Right kidney (tissue), 1 donor: ENCODE measurements at regions not wholly inside any gene's neighbourhood (a gene's known extent, or its start where the extent isn't known, plus 50 kb on each side); places are given as distances from the start of the nearest gene placed in this dataset.
A peak's percentile ranks its signal among the peaks of the same experiment; 100 is the strongest.

ENCODE experiments used
- DNase-seq: peaks from one replicate; pipeline ENCODE4 v3.0.0-alpha.2; 2016

DNA sequence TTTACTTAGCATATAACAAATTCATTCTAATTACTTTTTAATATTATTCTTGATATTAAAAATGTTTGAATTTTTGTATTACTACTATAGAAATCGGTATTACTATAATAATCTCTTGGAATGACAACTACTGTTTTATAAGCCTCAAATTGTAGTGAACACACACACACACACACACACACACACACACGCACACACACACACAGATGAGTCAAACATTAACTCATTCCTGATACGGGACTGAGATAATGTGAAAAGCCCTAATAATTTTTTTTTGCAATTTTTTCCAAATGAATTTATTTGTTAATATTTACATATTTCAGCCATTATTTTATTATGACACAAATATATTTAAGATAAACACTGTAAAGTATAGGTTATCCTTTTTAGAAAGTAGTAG lies 951.2 kb upstream of the PHF14 start:
- no peak for DNase-seq

DNA sequence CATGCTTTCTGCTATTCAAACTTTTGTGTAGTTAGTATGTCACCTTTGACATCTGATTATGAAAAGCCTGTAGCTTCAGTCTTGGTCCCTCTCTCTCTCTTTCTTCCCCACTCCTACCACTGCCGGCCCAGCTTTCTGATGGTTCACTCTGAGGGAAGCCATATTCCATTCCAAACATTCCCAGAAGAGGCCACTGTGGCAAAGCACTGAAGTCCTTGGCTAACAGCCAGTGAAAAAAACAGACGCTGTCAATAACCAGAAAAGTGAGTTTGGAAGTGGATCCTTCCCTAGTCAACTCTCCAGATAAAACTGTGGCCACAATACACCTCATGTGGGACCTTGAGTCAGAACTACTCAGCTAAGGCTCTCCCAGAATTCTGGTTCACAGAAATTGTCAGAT lies 950.7 kb upstream of the PHF14 start:
- no peak for DNase-seq

DNA sequence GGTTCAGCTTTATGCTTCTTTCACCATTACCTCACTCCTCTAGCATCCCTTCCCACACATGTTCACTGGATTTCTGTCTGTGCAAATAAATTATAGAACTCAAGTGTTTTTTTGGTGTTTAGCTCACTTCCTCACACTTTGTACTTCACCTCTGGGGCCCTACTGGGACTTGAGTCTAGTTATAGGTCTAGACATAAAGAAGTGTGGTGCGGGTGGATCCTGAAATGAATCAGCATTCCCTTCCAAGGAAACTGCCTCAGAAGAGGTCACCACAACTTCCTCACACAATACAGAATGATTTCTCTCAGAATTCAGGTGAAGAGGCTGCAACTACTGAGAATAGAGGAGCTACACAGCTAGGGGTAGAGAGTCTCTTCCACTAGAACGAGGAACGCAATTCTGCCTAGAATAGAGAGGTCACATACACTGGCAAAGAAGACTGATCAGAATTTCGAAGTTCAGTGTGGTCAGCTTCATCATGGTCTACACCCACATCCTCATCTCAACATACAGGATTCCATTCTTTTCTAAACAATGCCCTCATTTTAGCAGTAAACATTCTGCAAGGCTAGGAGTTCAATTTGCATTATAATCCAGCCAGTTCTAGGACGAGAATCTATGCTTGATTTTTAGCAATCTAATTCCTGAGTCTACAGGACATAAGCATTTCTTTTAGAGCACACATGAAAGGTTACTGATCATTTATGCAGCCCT lies 938.7 kb upstream of the PHF14 start:
- DNase-seq = no peak

DNA sequence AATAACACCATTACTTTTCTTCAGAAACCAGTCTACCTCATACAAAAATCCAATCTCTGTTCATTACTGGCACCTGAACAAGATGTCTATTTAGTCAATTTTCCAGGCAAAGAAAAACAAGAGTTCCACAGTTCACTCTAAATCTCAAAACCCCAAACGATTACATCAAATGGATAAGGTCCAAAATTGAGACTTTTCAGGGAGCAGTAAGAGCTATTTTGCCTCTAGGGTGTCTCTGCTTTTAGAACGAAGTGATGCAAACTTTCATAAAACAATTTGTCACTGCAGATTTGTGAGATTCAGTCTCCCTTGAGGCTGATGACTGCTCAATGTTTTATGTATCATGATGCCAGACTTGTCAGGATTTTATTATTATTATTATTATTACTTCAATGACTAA lies 937.0 kb upstream of the PHF14 start:
- DNase-seq = no peak

DNA sequence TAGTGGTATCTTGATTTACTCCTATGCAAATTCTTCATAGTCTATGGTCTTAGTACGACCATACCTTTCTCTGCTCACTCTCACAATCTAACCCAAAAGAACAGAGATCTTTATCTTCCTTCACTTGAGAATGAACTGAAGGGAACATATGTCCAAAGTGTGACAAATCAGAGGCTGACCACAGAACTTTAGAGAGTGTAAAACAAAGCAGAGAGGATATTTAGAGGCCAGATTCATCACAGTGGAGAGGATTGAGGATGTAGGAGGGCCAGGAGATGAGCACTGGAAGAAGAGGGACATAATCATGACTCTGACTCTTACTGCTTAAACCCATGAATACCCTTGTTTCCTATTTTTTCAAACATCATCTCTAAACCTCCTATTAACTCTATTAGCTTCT lies 935.3 kb upstream of the PHF14 start:
- DNase-seq = no peak

DNA sequence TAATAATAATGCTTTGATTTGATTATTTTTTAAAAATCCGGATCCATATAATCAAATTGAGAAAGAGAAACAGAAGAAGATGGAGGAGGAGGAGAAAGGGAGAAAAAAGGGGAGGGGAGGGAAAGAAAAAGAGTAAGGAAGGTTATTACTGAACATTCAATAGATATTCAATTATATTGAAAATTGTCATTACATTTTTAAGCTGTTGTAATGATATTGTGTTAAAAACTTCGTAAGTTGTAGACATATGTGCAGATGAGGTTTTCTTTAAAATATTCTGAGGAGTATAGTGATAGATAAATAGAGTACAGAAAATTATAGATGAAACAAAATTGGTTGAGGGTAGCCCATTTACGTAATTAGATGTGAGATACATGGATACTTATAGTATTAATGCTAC lies 933.0 kb upstream of the PHF14 start:
- no peak for DNase-seq

DNA sequence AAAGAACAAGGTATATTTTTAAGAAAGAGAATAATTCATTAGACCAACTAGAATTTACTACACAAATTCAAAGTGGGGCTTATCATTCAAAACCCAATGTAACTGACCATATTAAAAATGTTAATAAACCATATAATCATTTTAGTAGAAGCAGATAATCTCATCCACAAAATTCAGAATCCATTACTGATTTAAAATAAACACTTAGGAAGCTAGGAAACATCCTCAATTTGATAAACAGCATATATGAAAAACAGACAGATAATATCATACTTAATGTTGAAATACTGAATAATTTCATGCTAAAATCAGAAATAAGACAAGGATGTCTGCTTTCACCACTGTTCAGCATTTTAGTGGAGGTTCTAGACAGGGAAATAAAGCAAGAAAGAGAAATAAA lies 902.8 kb upstream of the PHF14 start:
- no peak for DNase-seq

DNA sequence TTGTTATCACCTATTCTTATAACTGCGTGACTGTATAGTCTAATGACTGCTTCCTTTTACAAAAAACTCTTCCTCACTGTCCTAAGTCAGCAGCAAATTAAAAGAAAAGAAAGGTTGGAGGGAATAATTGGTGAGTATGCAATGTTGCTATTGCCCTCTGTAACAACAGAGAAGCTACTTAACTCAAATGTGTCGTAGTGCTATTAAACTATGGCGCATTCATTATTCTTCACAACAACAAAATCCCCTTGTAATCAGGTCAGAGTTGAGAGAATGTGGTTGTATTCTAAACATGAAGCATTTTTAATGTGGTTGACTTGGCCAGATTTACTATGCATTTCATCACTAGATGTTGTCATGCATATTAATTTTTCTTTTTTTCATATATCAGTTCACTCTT lies 897.8 kb upstream of the PHF14 start:
- DNase-seq = no peak

DNA sequence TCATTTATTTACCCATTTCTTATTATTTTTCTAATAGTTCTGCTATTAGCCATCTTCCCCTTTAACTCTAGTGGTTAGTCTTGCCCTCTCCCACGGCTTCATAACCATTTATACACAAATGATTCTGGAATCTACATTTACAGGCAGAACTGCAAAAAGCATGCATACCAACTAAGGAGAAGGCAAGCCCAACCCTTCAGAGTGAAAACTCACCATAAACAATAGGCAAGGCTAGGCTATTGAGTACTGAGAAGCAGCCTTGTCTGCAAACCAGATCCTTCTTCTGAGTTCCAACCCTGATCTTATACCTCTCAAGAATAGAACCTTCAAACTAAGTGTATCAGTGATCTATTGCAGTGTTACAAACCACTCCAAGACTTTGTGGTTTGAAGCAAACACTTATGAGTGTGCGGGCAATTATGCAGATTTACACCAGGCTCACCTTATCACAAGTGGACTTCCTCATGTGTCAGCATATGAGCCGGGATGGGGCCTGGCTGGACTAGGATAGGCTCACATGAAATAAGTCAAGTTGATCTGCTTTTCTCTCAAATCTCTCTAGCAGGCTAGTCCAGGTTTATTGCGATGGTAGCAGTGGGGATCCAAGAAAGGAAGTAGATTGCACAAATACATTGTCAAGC lies 896.9 kb upstream of the PHF14 start:
- no peak for DNase-seq

DNA sequence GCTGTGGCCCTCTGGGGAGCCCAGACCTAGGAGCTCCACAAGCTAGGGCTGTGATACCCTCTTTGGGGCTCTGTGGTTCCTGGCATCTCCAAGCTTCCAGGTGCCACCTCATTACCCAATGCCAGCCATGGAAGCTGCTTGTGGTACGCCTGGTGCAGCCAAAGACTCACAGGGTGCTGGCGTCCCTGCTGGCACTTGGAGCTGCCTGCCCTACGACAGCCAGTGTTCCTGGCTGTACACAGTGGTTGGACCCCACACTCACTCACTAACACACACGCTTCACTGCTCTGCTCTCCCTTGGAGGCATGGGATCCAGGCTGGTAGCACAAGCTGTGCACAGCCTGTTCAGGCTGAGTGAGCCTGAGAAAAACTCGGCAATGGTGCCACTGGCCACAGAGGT lies 894.1 kb upstream of the PHF14 start:
- no peak for DNase-seq

DNA sequence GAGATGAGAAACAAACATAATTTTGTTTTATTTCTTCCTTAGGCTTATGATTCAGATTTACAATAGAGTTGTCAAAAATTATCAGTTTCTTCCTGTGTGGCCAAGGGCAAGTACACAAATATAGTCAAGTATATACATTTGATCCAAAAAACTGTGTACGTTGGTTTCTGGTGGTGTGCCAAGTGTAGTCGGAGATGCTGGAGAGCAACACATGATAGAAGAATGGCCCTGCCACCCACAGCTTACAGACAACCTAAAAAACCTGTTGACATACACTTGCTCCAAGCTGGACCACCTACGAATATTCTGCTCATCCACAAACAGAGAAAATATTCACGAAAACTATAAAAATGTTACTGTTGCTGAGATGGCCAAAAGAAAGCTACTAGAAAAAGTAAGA lies 890.8 kb upstream of the PHF14 start:
- no peak for DNase-seq

DNA sequence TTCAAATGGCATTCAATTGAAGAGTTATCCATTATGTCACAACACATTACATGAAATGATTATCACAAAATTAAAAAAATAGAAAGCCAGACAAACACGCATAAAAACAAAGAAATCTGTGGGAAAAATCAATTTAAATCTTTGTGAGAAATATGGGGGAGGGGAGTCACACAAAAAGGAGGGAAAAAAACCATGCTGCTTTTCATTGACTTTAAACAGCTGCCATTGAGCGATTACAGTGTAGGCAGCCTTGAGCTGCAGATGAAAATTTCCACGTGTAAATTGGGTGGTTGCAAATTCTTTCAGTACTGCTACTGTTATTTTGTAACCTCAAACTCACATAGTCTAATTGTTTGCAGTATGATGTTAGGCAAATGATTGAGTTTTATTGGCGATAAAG lies 889.9 kb upstream of the PHF14 start:
- no peak for DNase-seq

DNA sequence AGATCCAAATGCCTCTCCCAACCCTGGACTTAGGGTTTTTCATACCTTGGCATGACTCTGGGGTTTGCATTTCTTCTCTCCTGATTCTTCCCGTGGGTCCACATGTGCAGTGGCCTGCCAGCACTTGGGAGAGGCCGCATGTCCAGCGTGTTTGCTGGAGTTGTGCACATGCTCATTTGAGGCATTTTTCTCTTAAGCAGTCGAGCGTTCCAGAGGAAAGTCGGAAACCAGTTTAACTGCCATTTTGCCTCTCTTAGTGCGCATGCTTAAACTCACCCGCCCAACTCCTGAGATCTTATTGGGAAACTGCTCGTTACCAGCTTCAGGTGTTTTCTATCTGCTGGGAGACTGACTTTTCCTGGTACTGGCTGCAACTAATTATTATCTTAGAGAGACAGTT lies 888.4 kb upstream of the PHF14 start:
- DNase-seq = no peak

DNA sequence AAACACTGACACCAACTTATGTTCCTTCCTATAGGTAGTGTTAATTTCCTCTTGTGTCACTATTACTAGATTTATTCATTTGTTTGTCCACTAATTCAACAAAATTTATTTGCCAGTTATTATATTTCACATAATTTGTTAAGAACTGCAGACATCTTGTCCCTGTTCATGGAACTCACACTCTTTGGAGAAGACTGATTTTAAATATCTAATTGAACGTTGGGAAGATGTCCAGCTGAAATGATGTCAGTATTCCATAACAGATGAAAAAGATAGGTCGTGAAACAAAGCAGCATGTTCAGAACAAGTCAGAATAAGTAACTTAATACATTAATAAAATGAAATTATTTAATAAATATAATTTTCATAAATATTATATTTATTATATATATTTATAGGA lies 873.1 kb upstream of the PHF14 start:
- no peak for DNase-seq

DNA sequence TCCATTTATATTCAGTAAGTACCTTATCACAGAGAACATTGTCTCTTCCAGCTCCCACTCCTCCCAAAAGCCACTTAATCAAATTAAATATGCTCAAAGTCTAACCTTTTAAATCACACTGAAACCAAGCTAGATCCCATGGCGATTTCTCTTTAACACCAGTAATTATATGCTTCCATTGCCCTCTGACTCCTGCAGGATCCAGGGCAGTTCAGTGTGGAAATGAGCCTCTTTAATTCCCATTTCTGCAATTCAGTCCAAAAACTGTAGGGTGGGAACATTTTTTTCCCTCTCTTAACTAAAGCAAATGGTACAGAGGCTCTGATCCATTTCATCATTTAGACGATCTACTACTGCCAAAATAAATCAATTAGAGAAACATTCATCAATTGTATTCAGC lies 872.3 kb upstream of the PHF14 start:
- no peak for DNase-seq

DNA sequence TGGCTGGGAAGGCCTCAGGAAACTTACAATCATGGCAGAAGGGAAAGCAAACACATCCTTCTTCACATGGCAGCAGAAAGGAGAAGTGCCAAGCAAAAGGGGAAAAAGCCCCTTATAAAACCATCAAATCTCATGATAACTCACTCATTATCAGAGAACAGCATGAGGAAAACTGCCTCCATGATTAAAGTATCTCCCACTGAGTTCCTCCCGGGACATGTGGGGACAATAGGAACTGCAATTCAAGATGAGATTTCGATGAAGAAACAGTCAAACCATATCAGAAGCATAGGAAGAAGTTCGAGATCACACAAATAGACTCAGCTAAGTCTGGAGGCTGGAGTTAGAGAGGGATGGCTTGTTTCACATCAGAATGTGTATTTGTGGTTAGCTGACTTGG lies 869.4 kb upstream of the PHF14 start:
- DNase-seq = no peak

DNA sequence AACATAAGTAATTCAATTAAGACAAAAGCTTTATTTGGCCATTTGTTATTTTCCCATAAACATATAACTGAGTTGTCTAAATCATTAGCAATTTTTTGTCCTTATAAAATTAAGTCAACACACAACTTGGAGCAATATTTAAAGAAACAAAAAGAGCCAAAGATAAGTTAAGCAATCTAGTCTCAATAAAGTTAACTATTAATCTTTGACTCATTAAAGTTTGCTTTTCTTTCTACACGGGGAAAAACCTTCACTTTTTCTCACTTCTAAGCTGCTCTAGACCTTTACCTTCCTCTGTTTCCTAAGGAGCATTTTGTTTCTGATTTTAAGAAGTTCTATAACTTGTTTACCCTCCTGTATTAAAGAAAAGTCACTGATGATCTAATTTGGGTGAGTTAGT lies 867.1 kb upstream of the PHF14 start:
- DNase-seq = no peak

DNA sequence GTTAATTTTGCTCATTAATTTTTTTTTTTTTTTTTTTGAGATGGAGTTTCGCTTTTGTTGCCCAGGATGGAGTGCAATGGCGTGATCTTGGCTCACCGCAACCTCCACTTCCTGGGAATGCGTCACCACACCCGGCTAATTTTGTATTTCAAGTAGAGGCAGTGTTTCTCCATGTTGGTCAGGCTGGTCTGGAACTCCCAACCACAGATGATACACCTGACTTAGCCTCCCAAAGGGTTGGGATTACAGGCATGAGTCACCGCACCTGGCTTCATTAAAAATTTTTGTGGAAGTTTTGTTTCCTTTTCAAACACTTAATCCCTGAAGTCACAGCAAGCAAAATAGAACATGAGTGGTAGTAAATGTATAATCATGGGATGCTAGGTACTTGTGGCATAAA lies 857.2 kb upstream of the PHF14 start:
- DNase-seq = no peak

DNA sequence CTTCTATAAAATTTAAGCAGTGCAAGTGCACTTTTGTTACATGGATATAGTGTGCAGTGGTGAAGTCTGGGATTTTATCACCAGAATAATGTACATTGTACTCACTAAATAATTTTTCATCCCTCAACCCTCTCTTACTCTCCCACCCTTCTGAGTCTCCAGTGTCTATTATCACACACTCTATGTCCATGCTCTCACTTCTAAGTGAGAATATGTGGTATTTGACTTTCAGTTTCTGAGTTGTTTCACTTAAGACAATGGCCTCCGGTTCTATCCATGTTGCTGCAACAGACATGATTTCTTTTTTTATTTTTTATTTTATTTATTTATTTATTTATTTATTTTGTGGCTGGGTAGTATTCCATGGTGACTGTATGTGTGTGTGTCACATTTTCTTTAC lies 855.9 kb upstream of the PHF14 start:
- no peak for DNase-seq

DNA sequence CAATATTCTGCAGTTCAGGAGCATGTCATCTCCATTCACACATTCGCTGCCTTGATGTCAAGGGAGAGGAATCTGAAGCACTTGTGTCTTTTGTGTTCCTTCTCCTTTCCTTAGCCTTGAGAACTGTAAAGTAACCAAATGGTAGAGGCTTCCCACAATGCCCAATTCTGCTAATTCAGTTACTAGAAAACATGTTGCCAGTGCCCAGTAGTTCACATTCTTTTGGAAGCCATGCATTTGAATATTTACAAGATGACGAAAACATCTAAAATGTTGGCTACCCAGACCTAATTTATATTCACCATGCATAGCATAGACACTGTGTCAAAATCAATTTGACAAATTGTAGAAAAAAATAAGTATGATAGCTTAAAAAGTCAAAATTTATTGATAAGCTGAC lies 852.7 kb upstream of the PHF14 start:
- no peak for DNase-seq

DNA sequence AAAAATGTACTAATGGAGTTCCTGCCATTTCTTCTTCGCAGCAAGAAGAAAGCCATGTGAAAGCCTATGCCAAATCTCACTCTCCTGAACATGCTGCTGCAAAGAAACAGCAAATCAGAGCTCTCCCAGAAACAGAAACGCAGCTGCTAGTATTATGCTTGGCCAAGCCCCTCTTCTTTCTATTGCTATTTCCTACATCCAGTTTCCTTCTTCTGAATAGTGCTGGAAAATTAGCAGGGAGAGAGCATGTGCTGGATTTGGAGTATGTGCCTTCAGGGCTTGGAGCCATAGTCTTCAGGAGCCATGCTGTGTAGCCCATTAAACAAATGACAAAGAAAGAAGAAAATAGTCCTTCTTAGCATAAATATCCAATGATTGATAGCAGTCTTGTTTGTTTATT lies 852.0 kb upstream of the PHF14 start:
- DNase-seq = no peak

DNA sequence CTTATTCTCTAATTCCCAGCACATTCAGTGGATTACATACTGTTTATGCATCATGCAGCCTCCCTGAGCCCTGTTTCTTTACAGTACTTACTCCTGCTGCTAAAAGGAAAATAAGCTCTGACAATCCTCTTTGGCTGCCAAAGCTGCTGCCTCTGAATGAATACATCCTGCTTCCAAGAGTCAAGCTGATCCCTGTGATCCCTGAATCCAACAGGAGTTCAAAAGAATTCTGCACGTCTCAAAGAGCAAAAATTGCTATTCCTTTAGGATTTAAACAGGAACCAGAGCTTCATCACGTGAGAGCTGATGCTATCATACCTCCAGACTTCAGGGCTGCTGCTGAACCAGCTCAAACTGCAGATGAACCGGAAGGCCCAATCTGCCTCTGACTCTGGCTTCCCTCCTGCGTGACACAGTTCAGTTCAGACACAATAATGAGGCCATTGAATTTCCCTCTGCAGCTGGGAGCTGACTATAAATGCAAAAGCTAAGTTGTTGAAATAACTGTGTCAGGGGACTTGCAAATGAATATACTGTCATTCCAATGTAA lies 851.0 kb upstream of the PHF14 start:
- DNase-seq = peak; percentile 20

DNA sequence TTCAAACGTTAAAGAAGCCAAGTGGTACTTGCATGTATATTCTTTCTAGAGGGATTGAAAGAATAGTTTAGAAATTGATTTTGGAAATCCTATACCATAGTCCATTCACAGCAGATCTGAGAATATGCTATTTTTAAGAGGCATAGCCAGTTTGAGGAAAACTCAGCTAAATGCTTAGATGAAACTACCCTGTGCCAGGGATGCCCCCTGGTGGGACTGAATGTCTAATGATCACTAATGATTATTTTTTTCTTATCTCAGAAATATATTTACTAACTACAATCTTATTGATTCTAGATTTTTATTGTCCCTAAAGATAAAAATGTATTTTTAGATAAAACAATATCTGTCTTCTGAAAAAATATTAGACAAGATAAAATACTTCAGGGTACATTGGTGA lies 844.9 kb upstream of the PHF14 start:
- DNase-seq = no peak

DNA sequence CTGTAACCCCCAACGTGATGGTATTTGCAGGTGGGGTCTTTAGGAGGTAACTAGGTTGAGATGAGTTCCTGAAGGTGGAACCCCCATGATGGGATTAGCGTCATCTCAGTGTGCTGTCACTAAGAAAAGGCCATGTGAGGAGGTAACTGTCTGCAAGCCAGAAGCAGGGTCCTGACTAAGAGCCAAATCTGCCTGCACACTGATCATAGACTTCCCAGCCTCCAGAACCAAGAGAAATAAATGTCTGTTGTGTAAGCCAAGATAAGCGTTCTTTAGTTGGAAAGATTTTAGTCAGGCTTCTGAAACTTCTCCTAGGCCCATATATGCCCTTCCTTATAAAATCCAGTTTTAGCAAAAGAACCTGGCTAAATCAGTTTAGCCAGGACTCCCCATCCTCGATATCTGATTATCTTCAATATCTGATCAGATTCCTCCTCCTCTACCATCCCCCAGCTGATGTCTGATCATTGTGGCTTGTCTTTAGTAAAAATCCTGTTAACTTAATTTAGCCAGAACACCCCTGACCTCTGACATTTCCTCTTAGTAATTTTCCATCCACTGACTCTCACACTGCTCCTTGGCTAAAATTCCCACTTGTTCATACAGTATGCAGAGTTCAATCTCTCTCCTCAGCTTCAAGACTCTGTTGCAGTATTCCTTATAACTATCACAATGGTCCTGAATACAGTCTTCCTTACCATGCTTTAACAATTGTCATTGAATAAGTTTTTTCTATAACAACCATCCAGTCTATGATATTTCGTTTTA lies 835.4 kb upstream of the PHF14 start:
- no peak for DNase-seq
